Stimulated activated CD4-positive, alpha-beta T cell treated with anti-CD3 and anti-CD28 coated beads, Interleukin-2, amount 100 ng/mL, for 24 hours (primary cell): ENCODE measurements at regions not wholly inside any gene's neighbourhood (a gene's known extent, or its start where the extent isn't known, plus 50 kb on each side); places are given as distances from the start of the nearest gene placed in this dataset.
"Not testable (repeated sequence)": the region's sequence is repeated elsewhere in the genome, so short reads cannot be mapped to it uniquely, and the experiment has no call there.

Source experiments
- DNase-seq, 2 donors: peaks; one replicate each; pipeline ENCODE4 v3.0.0-alpha.2; 2020

DNA sequence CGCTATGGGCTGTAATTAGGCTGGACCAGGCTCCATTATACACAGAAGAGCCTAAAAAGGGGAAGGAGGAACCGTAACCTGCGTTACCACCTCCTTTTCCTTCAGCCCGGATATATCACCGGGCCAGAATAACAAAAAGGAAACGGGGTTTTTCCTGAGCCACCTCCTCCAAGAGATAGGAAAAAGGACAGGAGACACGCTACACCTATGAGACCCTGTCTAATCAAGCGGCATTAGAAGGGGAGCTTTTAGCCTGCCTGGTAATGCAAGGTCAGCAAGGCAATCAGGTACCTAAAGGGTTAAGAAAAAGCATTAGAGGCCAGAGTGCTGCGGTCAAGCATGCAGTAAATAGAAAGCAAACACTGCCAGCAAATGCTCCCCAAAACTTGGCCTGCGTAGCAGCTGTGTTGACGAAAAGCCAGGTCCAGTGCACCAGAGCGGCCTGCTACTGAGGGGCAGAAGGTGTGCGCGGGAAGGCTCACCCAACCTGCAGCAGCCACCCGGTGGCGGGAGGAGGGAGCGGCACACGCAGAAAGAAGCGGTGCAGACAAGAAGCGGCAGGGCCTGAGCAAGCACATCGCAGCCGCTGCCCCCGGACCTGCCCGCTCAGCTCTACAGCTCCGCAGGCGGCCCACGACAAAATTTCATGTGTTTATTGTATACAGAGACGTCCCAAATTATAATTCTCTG, 1466.1 kb downstream of the UQCRFS1 start:
- peak in 1 of 2 donors; percentile 10 for DNase-seq

DNA sequence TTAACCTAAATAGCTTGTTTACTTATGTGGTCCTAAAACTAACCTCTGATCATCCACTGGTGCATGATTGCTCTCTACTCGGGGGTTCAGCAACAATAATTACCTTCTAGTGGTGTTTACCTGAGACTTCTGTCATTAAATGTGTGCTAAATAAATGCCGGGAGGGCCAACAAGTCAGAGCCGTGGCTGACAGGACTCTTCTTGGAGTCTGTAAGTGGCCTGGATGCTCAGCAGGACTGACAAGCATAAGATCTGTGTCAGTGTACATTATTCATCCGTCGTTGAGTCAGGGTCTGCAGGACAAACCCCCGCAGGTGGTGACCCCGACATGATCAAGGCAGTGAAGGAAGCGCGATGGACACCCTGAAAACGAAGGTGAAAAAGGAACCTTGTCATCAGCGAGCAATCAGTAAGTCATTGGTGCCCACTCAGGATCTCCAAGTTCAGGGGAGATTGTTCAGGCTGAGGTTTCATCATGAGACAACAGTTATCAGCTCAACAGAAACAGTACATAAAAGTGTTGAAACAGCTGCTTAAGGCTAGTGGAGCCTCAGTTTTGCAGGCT, 1466.9 kb downstream of the UQCRFS1 start:
- no peak for DNase-seq

DNA sequence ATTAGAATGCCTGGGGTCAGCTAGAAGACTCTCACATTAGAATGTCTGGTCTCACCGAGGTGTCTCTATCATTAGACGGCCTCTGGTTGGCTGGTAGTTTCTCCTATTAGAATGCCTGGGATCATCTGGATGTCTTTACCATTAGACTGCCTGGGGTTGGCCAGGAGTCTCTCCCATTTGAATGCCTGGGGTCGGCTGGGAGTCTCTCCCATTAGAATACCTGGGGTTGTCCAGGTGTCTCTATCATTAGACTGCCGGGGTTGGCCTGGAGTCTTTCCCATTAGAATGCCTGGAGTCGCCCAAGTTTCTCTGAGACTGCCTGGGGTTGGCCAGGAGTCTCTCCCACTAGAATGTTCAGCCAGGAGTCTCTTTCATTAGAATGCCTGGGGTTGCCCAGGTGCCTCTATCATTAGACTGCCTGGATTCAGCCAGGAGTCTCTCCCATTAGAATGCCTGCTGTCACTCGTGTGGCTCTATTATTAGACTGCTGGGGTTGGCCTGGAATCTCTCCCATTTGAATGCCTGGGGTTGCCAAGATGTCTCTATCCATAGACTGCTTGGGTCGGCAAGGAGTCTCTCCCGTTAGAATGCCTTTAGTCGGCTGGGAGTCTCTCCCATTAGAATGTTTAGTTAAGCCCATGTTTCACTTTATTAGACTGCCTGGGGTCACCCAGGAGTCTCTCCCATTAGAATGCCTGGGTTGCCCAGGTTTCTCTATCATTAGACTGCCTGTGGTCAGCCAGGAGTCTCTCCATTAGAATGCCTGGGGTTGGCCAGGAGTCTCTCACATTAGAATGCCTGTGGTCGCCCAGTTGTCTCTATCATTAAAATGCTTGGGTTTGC, 1467.8 kb downstream of the UQCRFS1 start:
- DNase-seq, result no peak

DNA sequence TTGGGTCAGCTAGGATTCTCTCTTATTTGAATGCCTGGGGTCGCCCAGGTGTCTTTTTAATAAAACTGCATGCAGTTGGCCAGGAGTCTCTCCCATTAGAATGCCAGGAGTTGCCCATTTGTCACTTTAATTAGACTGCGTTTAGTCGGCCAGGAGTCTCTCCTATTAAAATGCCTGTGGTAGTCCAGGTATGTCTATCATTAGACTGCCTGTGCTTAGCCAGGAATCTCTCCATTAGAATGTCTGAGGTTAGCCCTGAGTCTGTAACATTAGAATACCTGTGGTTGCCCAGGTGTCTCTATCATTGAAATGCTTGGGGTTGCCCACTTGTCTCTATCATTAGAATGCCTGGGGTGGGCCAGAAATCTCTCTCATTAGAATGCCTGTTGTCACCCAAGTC, 1470.9 kb downstream of the UQCRFS1 start:
- DNase-seq, result no peak

DNA sequence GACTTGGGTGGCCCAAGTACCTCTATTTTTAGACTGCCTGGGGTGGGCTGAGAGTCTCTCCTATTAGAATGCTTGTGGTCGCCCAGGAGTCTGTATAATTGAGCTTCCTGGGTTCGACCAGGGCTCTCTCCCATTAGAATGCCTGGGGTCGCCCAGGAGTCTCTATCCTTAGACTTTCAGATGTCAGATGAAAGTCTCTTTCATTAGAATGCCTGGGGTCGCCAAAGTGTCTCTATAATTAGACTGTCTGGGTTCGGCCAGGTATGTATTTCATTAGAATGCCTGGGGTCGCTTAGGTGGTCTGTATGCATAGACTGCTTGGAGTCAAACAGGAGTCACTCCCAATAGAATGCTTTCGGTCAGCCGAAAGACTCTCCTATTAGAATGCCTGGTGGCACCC, 1471.7 kb downstream of the UQCRFS1 start:
- DNase-seq, result no peak

DNA sequence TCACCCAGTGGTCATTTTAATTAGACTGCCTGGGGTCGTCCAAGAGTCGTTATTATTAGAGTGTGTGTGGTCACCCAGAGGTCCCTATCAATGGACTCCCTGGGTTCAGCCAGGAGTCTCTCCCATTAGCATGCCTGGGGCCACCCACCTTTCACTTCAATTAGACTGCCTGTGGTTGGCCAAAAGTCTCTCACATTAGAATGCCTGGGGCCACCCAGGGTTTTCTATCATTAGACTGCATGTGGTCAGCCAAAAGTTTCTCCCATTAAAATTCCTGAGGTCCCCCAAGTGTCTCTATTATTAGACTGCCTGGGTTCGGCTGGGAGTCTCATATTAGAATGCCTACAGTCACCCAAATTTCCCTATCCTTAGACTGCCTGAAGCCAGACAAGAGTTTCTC, 1472.6 kb downstream of the UQCRFS1 start:
- DNase-seq, result no peak

DNA sequence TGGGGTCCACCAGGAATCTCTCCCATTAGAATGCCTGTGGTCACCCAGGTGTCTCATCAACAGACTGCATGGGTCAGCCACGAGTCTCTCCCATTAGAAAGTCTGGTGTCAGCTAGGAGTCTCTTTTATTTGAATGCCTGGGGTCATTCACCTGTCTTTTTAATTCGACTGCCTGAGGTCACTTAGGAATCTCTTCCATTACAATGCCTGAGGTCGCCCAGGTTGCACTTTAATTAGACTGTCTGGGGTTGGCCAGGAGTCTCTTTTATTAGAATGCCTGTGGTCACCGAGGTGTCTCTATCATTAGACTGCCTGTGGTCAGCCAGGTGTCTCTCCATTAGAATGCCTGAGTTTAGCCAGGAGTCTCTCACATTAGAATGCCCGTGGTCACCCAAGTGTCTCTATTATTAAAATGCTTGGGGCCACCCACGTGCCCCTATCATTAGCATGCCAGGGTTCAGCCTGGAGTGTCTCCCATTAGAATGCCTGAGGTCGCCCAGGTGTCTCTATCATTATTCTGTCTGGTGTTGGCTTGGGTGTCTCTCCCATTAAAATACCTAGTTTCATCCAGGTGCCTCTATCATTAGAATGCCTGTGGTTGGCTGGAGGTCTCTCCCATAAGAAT, 1474.3 kb downstream of the UQCRFS1 start:
- DNase-seq, result no peak

DNA sequence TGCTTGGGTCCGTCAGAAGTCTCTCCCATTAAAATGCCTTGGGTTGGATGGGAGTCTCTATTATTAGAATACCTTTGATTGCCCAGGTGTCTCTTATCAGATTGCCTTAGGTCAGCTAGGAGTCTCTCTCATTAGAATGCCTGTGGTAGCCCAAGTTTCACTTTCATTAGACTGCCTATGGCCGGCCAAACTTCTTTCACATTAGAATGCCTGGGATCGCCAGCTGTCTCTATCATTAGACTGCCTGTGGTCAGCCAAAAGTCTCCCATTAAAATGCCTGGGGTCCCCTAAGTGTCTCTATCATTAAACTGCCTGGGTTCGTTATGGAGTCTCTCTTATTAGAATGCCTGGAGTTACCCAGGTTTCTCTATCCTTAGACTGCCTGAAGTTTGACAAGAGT, 1476.7 kb downstream of the UQCRFS1 start:
- no peak for DNase-seq

DNA sequence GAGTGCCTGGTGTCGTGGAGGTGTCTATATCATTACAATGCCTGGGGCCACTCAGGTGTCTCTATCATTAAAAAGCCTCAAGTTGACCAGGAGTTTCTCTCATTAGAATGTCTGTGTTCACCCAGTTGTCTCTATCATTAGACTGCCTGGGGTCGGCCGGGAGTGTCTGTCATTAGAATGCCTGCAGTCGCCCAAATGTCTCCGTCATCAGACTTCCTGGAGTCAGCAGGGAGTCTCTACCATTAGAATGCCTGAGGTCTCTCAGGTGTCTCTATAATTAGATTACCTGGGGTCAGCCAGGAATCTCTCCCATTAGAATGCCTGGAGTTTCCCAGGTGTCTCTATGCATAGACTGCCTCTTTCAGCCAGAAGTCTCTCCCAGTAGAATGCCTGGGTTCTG, 1477.6 kb downstream of the UQCRFS1 start:
- no peak for DNase-seq

- no peak for DNase-seq
Measured at GRCh38 chr19:27734496-27735220, 1478.3 kb downstream of the UQCRFS1 start.

DNA sequence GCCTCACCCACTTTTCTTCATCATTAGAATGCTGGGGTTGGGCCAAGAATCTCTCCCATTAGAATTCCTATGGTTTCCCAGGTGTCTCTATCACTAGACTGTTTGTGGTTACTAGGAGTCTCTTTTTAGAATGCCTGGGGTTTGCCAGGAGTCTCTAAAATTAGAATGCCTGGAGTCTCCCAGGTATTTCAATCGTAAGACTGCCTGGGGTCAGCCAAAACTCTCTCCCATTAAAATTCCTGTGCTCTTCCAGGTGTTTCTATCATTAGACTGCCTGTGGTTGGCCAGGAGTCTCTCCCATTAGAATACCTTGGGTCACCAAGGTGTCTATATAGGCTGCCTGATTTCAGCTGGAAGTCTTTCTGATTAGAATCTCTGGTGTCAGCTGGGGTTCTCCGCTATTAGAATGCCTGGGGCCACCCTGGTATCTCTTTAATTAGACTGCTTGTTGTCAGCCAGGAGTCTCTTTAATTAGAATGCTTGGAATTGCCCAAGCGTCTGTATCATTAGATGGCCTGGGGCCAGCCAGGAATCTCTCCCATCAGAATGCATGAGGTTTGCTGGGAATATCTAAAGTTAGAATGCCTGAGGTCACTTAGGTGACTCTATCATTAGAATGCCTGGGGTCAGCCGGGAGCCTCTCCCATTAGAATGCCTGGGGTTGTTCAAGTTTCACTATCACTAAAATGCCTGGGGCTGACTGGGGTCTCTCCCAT, 1479.2 kb downstream of the UQCRFS1 start:
- DNase-seq, result no peak

DNA sequence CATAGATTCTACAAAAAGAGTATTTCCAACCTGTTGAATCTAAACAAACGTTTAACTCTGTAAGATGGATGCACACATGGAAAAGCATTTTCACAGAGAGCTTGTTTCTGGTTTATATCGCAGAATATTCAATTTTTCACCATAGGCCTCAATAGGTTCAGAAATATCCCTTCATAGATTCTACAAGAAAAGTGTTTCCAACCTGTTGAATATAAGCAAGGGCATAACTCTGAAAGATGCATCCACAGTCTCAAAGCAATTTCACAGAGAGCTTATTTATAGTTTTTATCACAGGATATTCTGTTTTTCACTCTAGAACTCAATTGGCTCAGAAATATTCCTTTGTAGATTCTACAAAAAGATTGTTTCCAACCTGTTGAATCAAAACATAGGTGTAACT, 1483.6 kb downstream of the UQCRFS1 start:
- no peak for DNase-seq

GRCh38 chr19:27722625-27723024, 1490.3 kb downstream of the UQCRFS1 start:
- no peak for DNase-seq

GRCh38 chr19:27720155-27720554, 1492.8 kb downstream of the UQCRFS1 start:
- no peak for DNase-seq

- DNase-seq, result no peak
Measured at GRCh38 chr19:27719034-27719433, 1493.9 kb downstream of the UQCRFS1 start.

DNA sequence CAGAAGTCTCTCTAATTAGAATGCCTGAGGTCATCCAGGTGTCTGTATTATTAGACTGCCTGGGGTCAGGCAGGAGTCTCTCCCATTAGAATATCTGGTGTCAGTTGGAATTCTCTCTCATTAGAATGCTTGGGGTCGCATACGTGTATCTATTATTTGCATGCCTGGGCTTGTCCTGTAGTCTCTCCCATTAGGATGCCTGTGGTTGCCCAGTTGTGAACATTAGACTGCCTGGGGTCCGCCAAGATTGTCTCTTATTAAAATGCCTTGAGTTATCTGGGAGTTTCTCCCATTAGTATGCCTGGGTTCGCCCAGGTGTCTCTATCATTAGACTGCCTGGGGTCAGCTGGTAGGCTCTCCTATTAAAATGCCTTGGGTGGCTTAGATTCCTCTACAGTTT, 1494.7 kb downstream of the UQCRFS1 start:
- DNase-seq, result no peak

DNA sequence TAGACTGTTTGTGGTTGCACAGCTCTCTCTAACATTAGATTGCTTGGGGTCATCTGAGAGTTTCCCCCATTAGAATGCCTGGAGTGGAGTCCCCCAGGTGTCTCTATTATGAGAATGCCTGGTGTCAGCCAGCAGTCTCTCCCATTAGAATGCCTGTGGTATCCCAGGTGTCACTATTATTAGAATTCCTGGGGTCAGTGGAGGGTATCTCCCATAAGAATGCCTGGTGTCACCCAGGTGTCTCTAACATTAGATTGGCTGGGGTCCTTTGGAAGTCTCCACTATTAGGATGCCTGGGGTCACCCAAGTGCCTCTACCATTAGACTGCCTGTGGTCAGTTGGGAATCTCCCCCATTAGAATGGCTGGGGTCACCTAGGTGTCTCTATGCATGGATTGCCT, 1495.1 kb downstream of the UQCRFS1 start:
- DNase-seq, result no peak

- no peak for DNase-seq
Measured at GRCh38 chr19:27716922-27717321, 1496.0 kb downstream of the UQCRFS1 start.

DNA sequence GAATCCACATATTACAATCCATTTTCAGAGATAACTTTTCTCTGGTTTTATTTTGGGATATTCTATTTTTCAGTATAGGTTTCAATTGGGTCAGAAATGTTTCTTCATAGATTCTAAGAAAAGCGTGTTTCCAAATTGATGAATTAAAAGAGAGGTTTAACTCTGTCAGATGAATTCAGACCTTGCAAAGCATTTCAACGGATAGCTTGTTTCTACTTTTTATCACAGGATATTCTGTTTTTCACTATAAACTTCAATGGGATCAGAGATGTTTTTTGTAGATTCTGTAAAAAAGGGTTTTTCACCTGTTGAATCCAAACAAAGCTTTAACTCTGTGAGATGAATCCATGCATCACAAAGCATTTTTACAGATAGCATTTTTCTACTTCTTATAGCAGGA, 1498.1 kb downstream of the UQCRFS1 start:
- DNase-seq, result no peak

DNA sequence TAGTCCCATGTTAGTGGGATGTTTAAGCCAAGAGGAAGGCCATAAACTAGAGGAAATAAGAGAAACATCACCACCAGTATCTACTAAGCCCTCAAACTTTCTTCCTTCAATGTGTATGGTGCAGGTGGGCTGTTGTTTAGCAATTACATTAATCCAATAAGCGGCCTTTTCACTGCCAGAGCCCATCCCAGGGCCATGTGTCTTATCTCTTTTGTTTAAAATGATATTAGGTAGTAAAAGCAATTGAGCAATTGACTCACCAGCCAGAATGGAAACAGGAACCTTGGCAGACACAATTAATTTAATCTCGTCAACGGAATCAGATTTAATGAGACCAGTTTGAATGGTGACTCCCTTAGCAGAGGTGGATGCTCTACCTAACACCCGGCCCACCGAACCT, 1503.5 kb downstream of the UQCRFS1 start:
- no peak for DNase-seq

GRCh38 chr19:27708986-27709385, 1504.0 kb downstream of the UQCRFS1 start:
- not testable (repeated sequence) for DNase-seq

DNA sequence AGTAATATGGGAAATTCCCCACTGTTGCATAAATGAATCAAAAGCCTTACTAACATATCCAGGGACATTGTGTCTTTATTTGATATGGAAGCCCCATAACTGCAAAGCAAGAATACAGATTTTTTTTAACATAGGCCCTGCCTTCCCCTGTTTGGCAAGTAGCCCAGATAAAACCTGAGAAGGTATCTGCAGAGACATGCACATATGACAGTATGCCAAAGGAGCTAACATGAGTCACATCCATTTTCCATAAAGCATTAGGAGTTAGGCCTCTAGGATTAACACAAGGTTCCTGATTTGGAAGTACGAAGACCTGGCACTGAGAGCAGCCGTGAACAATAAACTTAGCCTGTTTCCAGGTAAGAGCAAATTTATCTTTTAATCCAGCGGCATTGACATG, 1505.9 kb downstream of the UQCRFS1 start:
- DNase-seq, result not testable (repeated sequence)
